ENCODE measurements at regions not wholly inside any gene's neighbourhood (a gene's known extent, or its start where the extent isn't known, plus 50 kb on each side); places are given as distances from the start of the nearest gene placed in this dataset.

GRCh38 chr3:1528621-1529020, 435.8 kb downstream of the CNTN6 start:
- DNase-seq = no peak
- H3K9me3 Mint-ChIP-seq (ENCODE audit: unreplicated experiment) = no peaks in the 10 kb centered on the region
- H3K4me1 Mint-ChIP-seq (ENCODE audit: low read depth, unreplicated experiment) = no peaks in the 10 kb centered on the region
- no peak overlapping the region for H3K4me3 Mint-ChIP-seq (ENCODE audit: unreplicated experiment)
- no peaks in the 10 kb centered on the region for H3K27me3 Mint-ChIP-seq (ENCODE audit: unreplicated experiment)
- H3K36me3 Mint-ChIP-seq (ENCODE audit: unreplicated experiment) = no peaks in the 10 kb centered on the region
- H3K27ac Mint-ChIP-seq (ENCODE audit: unreplicated experiment) = no peak overlapping the region
- TF ChIP-seq CTCF (IDR thresholded peaks at IDR 0.05; ENCODE audit: partially characterized antibody, unreplicated experiment) = no peak

- TF ChIP-seq CTCF (IDR thresholded peaks at IDR 0.05; ENCODE audit: partially characterized antibody, unreplicated experiment) = no peak
- no peaks in the 10 kb centered on the region for H3K4me1 Mint-ChIP-seq (ENCODE audit: low read depth, unreplicated experiment)
- H3K9me3 Mint-ChIP-seq (ENCODE audit: unreplicated experiment) = no peaks in the 10 kb centered on the region
- no peak overlapping the region for H3K27ac Mint-ChIP-seq (ENCODE audit: unreplicated experiment)
- no peak overlapping the region for H3K4me3 Mint-ChIP-seq (ENCODE audit: unreplicated experiment)
- no peaks in the 10 kb centered on the region for H3K36me3 Mint-ChIP-seq (ENCODE audit: unreplicated experiment)
- H3K27me3 Mint-ChIP-seq (ENCODE audit: unreplicated experiment) = no peaks in the 10 kb centered on the region
- no peak for DNase-seq
Measured at GRCh38 chr3:1529676-1530075, 436.9 kb downstream of the CNTN6 start.

GRCh38 chr3:1531981-1532380, 439.2 kb downstream of the CNTN6 start:
- Mint-ChIP-seq H3K4me1 (ENCODE audit: low read depth, unreplicated experiment) (no peaks in the 10 kb centered on the region), H3K4me3 (ENCODE audit: unreplicated experiment) (no peak overlapping the region), H3K27ac (ENCODE audit: unreplicated experiment) (no peak overlapping the region), H3K9me3 (ENCODE audit: unreplicated experiment) (peaks cover under 1% of the 10 kb centered on the region), H3K36me3 (ENCODE audit: unreplicated experiment) (peaks cover 12% of the 10 kb centered on the region), H3K27me3 (ENCODE audit: unreplicated experiment) (no peaks in the 10 kb centered on the region)
- DNase-seq = no peak
- no peak for TF ChIP-seq CTCF (IDR thresholded peaks at IDR 0.05; ENCODE audit: partially characterized antibody, unreplicated experiment)

- Mint-ChIP-seq H3K4me3 (ENCODE audit: unreplicated experiment) (no peak overlapping the region), H3K4me1 (ENCODE audit: low read depth, unreplicated experiment) (no peaks in the 10 kb centered on the region), H3K9me3 (ENCODE audit: unreplicated experiment) (peaks cover 2% of the 10 kb centered on the region), H3K27ac (ENCODE audit: unreplicated experiment) (no peak overlapping the region), H3K36me3 (ENCODE audit: unreplicated experiment) (peaks cover 16% of the 10 kb centered on the region), H3K27me3 (ENCODE audit: unreplicated experiment) (no peaks in the 10 kb centered on the region)
- no peak for DNase-seq
- no peak for TF ChIP-seq CTCF (IDR thresholded peaks at IDR 0.05; ENCODE audit: partially characterized antibody, unreplicated experiment)
Measured at GRCh38 chr3:1532935-1533606, 440.2 kb downstream of the CNTN6 start.

GRCh38 chr3:1533763-1534162, 440.9 kb downstream of the CNTN6 start:
- TF ChIP-seq CTCF (IDR thresholded peaks at IDR 0.05; ENCODE audit: partially characterized antibody, unreplicated experiment) = no peak

More at GRCh38 chr3:1533763-1534162, 440.9 kb downstream of the CNTN6 start:
- Mint-ChIP-seq H3K27ac (ENCODE audit: unreplicated experiment) (no peak overlapping the region), H3K4me3 (ENCODE audit: unreplicated experiment) (no peak overlapping the region), H3K27me3 (ENCODE audit: unreplicated experiment) (no peaks in the 10 kb centered on the region), H3K9me3 (ENCODE audit: unreplicated experiment) (peaks cover 2% of the 10 kb centered on the region), H3K4me1 (ENCODE audit: low read depth, unreplicated experiment) (no peaks in the 10 kb centered on the region), H3K36me3 (ENCODE audit: unreplicated experiment) (peaks cover 16% of the 10 kb centered on the region)
- no peak for DNase-seq

Measured in glutamatergic neuron (in vitro differentiated cells).